ENCODE measurements at regions not wholly inside any gene's neighbourhood (a gene's known extent, or its start where the extent isn't known, plus 50 kb on each side); places are given as distances from the start of the nearest gene placed in this dataset.

DNA sequence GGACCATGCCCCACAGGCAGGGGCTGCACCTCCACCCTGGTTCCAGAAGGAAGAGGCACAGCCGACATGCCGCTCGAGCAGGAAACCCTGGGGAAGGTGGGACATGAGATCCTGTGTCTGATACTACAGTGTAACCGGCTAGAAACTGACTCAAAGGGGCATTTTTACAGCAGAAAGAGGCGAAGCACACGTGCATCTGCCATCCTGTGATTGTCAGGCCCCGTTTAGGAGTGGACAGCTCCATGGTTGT lies 62.7 kb downstream of the SIK1 start:
- DNase-seq = no peak

DNA sequence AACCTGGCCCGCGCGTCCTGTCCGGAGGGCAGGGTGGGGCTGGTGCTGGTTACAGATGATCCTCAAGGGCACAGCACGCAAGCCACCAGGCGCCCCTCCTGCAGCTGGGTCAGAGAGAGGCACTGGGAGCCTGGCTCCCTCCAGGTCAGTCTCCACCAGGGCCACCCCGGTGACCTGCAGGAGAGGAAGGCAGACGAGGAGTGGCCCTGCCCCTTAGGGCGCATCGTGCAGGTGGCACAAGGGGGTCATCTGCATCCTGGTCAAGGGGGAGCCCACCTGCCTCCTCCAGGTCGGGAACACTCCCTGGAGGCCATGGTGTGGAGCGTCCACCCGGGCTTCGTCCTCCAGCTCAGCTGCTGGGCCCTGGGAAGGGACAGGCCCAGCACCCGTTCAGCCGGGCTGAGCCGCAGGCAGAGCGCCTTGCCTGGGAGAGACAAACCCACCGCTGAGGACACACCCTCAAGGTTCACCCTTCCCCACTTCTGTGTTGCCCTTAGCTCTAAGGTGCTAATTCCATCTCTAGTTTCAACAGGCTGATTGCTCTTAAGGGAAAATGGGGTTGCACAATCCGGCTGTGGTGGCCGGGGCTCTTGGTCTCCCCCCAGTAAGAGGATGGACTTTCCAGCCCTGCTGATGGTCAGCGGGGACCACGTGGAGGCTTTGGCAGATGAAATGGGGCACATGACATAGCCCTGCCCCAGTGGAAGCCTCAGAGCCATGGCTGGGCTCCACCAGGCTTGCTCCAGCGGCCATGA lies 63.2 kb downstream of the SIK1 start:
- no peak for DNase-seq

DNA sequence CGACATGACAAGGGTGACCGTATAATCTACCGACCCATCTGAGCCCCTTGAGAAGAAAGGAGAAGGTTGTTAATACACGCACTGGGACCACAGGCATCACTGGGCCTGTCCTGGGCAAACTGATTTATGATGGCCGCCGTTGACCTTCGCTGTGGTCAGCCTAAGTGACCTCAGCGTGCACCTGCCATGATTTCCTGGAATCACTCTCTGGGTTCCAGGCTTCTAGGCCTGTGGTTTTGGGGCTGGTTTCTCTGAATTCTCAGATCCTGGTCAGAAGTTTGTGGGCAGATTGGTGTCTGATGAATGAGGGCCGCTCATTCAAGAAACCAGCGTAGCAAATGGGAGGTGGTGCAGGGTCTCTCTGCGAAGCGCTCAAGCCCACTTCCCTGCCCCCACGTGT lies 64.0 kb downstream of the SIK1 start:
- DNase-seq = no peak

DNA sequence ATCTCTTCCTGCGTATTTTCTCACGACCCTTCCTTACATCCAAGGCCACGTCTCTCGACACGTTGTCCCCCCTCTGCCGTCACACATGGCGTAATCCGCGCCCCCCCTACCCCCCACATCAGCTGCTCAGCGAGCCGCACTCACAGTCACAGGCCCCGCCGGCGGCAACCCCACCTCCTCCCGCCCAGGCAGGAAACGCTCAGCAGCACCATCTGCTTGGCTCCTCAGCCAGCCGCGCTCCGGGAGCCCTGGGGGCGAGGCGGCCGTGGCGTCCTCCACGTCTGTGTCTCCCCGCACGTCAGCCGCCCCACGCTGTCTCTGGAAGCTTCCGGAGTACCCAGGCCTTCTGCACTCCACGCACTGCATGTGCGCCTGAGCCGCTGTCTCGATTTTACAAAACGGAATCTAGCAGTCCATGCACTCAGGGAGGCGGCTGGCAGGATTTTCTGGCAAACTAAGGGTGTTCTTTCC lies 64.6 kb downstream of the SIK1 start:
- peak; percentile 39 for DNase-seq

DNA sequence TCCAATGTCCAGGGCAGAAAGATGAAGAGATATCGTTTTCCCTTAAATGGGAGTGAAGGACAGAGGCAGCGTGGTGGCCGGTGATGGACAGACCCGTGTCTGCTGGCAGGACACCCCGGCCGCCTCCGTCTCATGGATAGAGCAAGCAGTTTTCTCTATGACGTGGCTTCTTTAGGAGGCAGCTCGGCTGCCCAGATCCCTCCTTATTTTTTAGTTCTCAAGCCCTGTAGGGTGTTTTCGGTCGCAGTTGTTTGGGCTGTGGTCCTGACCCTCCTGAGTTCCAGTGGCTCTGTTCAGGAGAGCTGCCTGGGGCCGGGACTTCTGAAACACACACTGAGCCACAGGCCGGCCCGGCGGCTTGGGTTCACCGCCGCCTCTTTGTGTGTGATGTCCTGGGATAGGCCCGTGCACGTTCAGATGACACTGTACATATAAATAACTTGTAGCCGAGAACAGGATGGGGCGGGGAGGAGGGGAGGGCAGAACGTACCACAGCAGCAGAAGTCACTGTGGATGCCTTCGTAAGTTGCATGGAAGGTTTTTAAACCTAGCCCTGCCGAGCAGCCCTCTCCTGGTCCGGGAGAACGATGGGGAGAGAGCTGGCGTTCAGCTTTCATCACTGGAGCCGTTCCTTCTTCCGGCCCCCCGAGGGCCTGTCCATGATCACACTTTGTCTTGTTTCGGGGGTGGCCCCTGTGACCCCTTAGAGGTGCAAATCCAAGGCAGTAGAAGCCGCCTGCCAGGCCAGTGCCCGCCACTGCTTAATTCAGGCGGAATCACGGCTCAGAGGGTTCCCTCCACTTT lies 65.2 kb downstream of the SIK1 start:
- no peak for DNase-seq

DNA sequence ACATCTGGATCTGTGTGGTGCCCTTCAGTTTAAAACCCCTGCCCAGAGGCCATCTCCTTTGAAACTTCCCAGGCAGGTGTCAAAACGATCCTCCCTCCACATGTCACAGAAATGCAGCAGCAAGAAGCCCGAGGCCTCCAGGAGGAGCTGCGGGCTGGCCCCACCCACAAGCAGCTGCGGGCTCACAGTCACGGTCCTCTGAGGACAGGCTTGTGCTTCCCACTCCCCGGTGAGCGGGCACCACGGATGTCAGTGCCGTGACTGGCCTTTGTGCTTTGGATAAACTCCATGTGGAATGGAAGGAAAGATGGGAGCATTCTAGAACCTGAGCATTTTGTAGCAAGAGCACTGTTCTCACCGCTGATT lies 65.8 kb downstream of the SIK1 start:
- no peak for DNase-seq

DNA sequence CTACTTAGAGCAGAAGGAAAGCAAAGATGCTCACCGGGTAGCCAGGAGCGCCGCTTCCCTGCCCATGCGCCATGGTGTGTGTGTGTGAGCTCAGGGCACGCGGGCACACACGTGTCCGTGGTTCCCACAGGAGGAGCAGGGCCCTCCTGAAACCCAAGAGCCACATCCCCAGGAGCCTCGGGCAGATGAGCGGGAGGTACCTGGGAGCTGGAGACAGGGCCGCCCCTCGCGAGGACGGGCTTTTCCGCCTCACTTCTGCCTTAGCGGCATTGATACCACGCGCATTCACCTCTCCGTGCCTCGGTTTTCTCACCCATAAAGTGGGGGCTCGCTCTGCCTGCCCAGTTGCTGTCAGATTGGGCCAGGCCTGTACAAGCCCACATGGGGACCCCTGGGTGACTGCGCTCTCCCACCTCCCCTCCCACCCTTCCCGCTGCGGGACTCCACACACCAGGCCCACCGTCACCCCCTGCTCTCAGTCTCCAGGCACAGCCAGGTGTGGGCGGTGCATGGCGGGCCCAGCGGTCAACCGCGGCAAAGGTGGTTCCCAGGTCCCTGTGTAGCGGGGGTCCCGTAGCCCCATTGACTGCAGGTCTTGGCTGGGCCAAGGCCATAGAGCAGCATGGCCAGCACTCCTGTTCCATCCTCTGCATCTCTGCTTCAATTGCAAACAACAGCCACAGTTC lies 66.3 kb downstream of the SIK1 start:
- DNase-seq = no peak

DNA sequence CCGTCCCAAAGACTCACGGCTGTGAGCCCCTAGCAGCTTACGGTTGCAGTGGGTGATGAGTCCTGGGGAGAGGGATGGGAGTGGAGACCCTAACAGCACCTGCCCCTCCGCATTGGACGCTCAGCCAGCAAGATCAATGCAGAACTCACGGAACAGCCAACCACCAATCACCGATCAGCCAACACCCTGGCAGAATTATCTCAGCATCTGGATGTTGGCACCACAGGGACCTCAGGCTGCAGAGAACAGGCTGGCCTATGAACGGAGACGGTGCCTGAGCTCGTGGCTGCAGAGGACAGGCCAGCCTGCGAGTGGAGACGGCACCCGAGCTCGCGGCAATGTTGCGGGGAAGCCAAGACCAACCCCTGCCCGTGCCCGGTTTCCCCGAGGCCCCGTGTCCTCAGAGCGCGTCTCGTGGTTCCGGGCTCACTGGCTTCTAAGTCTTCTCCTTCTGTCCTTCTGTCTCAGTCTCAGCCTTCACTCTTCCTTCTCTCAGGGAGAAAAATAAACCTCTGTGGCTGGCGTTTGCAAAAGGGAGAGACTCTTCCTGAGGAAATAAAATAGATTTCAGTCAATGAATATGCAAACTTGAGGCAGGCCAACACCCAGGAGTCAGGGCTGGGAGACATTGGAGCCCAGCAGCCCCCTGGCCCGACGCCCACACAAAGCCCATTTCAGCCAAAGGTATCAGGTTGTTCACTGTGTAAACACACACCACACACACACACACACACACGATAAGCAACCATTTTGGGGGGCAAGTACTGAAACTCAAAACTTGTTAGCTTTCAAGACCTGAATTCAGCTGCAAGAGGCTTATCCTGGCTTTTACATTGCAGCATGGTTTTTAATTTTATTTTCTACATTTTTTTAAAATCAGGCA lies 67.8 kb downstream of the SIK1 start:
- no peak for DNase-seq

DNA sequence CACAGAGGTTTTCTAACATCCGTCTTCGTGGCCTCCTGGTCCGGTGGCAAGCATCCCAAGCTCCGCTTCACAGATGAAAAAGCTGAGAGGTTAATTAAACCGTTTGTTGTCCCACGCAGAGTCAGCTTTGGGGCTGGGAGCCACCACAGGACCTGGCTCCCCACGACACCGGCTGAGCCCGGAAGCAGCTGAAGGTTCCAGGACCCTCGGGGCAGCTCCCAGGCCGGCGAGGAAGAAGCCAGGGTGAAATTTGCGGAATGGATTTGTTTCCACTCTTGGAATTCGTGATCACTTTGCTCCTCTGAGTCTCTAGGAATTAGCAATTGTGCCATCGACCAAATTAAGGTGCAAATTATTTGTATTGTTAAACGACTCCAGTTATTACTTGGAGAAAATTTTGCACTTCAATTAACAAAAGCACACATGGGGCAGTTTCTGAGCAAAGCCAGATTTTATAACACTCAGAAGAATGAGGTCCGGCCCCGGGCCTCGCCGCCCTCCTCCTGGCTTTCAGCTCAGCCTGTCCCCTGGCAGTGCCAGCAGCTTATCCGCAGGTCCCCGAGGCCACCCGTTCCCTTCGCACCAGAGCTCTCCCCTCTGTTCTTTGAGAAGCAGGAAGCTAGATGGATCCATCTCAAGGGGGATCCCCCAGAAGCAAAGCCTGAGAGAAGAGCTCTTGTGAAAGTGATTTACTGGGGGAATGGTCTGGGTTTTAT lies 69.1 kb downstream of the SIK1 start:
- no peak for DNase-seq

DNA sequence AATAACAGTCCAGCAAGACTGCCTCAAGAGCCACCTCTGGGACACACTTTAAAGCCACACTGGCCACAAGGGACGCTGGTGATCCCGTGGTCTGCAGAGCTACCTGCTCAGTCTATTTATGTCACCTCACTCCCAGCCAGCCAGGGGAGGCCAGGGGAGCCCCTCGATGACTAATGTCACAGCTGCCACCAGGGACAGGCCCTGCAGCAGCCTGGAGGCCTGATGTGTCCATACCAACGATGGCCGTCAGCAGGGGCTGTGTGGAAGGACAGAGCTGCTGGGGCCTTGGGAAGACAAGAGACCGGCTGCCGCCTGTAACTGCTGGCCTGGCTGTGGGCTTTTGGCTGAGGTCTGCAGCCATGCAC lies 71.0 kb downstream of the SIK1 start:
- DNase-seq = no peak

DNA sequence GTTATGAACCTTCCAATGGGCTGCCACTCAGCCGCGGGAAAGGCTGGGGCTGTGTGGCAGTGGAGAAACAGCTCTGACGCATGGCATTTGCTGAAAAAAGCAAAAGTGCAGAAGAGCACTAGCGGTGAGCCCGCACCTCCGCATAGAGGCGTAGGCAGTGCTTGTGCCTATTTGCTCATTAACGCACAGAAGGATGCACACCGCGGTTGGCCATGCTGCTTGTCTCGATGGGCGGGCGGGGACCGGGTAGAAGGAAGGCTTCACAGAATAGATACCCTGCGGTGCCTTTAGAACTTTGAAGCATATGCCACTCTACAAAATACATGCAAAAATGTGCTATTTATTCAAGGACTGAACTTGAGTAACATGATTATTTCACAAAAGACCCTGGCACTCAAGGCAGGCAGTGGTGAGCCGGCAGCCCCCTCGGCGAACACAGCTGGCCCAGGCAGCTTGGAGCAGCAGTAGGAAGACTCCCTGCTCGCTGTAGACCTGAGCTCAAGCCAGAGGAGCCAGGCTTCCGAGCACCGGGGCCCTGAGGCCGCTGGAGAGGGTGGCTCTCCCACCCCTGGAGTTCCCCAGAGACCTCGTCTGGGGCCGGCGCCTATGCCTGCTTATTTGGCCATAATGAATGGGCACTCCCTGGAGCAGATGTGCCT lies 71.5 kb downstream of the SIK1 start:
- no peak for DNase-seq

DNA sequence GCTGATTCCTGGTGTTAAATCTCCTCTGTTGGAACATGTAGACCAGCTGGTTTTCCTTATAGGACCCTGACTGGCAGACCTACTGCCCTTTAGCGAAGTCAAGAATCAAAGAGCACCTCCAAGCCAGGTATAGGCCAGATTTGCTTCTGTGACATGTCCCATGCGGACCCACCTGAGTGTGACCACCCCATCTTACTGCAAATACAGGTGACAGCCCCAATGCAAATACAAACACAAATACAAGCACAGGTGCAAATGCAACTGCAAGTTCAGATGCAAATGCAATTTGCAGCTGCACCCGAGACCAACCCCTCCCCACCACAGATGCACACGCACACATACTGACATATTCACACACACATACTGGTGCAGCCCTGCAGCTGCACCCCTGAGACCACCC lies 72.3 kb downstream of the SIK1 start:
- no peak for DNase-seq

DNA sequence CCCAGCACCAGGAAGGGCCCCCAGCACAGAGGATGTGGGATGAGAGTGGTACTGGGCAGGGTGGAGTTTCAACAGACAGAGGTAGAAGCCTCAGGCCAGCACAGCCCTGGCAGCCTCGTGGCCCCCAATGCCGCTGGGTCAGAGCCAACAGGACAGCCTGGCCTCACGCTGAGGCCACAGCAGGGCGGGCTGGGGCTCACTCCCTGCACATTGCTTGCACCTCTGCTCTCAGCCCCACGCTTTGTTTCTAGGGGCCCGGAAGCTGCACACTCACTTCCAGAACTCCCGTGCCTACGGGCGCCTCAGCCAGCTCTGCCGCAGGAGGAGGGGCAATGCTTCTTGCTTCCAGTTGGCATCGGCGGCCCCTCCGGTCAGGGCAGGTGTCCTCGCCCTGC lies 72.9 kb downstream of the SIK1 start:
- no peak for DNase-seq

DNA sequence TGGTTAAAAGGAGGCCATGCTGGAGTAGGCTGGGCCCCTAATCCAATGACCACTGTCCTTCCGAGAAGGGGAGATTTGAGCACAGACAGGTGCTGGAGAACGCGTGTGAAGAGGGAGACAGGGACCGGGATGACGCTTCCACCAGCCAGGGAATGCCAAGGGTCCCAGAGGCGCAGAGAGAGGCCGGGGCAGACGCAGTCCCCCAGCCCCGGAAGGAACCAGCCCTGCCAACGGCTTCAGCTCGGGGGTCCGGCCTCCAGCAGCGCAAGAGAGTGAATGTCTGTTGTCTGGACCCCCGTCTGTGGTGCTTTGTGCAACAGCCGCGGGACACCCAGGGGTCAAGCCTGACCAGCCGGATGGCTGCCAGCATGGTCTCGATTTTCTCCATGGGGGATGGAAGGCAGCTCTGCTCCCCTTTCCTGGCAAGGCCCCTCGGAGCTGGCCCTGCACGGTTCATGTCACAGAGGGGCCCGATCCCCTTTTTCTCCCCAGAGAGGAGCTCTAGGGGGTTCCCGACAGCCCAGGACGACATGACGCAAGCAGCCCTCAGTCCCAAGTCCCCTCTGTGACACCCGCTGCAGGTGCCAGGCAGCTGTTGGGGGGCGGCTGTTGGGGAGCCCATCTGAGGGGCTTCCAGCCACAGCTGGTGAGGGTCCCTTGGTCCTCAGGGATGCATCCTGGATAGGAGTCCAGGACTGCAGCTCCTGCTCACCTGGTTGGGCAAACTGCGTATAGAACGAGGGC lies 73.5 kb downstream of the SIK1 start:
- no peak for DNase-seq

DNA sequence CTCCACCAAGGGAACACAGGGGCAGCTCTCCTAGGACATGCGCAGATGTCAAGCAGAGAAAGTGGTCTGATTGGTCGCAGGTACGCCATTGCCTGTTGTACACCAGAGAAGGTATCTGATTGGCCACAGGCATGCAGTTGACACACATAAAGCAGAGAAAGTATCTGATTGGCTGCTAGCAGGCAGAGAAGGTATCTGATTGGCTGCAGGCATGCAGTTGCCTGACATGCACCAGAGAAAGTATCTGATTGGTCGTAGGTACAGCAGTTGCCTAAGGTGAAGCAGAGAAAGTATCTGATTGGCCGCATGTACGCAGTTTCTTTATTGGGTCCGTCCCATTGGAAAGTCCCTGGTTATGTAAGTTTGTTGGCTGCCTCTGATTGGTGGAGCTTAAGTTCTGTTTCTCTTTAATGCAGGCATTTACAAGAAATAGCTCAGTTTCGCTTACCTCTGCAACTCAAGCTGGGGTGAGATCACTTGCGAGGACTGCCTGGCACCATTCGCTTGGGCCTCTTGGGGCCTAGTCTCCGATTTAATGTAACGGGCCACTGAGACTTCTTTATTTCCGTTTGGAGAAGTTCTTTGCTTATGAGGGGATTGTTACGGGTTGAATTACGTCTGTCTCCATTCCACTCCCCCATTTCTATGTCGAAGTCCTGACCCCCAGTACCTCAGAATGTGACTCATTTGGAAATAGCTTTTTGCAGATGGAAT lies 74.2 kb downstream of the SIK1 start:
- no peak for DNase-seq

DNA sequence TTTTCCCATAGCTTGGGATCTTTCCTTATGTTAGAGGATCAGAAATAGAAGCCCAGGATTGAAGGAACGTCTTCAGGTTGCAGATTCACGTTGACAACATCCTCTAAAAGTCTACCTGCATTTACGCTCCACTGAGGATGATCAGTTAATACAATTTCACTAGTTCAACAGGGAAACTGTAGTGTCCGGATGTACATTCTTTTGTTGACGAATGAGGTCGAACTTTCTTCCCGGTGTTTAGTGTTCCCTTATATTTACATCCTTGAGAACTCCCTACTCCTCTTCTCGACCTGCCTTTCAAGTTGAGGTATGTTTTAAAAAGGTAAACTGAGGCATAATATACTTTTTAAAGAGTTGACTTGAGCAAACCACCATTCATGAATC lies 74.8 kb downstream of the SIK1 start:
- DNase-seq = no peak

DNA sequence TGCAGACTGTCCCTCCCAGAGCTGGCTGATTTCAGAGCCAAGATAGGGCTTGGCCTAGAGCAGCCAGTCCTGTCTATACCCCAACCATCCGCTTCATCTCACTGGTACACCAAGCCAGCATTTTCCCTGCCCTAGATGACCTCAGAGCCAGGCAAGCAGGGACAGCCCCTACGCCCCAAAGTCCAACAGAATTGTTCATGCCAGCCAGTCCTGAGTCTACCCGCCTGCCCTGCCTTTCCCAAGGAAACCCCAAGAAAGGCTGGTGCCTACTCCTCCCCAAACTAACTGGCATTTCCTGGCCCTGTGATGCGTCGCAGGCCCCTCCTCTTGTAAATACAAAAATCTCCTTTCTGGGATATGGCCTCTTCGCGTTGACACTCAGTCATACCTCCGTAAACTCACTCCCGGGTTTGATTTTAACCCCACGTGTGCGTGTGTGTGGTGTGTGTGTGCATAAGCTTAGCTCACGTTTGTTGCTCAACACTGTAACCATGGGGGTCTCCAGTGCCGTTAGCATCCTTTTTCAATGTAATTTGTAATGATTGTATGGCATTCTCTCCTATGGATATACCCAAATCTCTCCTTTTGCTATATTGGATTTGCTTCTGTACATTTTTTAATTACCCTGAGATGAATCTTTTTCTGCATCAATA lies 75.3 kb downstream of the SIK1 start:
- DNase-seq = no peak

DNA sequence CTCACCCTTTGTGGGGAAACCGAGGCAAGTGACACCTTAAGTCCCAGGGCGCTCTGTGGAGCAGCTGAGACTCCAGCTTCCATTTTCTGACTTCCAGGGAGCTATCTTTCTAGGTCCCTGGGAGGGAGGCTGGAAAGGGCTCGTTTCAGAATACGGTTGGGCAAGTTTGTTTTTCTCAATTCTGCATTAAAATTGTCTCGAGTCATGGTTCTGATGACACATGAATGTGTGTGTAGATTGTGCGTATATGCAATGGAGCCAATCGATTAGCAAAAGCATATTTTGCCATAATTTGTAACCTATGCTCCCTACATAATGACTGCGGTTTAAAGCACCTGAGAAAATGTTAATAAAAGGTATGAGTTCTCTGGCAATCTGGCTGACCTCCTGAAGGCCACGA lies 77.3 kb downstream of the SIK1 start:
- no peak for DNase-seq

DNA sequence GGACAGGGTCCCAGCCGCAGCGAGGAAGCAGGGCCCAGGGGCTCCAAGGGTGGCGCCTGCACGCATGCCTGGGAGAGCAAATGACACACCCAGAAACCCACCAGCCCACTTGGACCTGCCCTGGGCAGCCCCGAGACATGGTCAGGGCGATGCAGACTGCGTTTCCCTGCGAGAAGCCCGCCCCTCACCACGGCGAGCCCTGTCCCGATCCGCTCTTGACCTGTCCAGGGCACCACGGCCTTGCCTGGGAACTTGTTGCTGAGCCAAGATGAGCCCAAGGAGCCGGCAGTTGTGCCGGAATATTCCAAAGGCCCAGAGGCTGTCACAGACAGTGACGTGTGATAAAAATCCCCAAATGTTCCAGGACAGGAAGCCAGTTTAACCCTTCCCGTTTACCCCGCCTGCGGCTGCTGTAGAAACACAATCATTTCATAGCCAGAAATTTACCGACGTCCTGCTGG lies 78.1 kb downstream of the SIK1 start:
- DNase-seq = no peak

Measured in occipital lobe (tissue), 1 donor.